ENCODE measurements at regions not wholly inside any gene's neighbourhood (a gene's known extent, or its start where the extent isn't known, plus 50 kb on each side); places are given as distances from the start of the nearest gene placed in this dataset.

- TF ChIP-seq CTCF (IDR thresholded peaks at IDR 0.05), result no peak
- no peak for TF ChIP-seq POLR2A (IDR thresholded peaks at IDR 0.05)
Observed at GRCh38 chr19:30083701-30084156, 141.7 kb downstream of the URI1 start.

Data from lower leg skin (tissue), 3 donors.